Body of pancreas (tissue), 4 donors: ENCODE measurements at regions not wholly inside any gene's neighbourhood (a gene's known extent, or its start where the extent isn't known, plus 50 kb on each side); places are given as distances from the start of the nearest gene placed in this dataset.

Source experiments
- CTCF ChIP-seq, 7 experiments: fragments of 450-650 bp in 4 of 7; fragments of 200-600 bp in 3 of 7; sonication (generic) in 3 of 7; IDR thresholded peaks; one replicate each; pipeline ENCODE4 v1.5.1; 2016 to 2019; ENCODE audit warnings: antibody characterized with exemption in 7 of 7
- POLR2A ChIP-seq, 3 donors: fragments of 450-650 bp; IDR thresholded peaks; one replicate each; pipeline ENCODE4 v1.6.1; 2016; ENCODE audit warnings: antibody characterized with exemption in 3 of 3, mild to moderate bottlenecking in 2 of 3

DNA sequence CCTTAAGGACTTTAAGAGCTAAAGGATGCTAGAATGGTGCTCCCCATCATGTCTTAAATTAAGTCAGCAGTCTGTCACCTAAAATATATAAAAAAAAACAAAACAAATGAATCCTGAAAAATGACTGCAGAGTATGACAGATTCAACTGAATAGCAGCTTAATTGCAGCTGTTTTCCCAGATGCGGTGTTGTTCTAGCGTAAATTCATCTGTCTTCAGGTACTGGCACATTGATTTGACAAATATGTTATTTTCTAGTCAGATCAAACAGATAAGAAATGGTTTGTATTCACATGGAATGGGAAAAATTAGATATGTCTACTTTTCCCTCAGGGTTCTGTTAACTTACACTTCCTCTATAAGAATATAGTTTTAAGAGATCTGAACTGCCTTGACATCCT lies 211.7 kb downstream of the NAF1 start:
- no peak for TF ChIP-seq POLR2A (IDR thresholded peaks at IDR 0.05)
- TF ChIP-seq CTCF (IDR thresholded peaks at IDR 0.05): no peak
